ENCODE measurements at regions not wholly inside any gene's neighbourhood (a gene's known extent, or its start where the extent isn't known, plus 50 kb on each side); places are given as distances from the start of the nearest gene placed in this dataset.

DNA sequence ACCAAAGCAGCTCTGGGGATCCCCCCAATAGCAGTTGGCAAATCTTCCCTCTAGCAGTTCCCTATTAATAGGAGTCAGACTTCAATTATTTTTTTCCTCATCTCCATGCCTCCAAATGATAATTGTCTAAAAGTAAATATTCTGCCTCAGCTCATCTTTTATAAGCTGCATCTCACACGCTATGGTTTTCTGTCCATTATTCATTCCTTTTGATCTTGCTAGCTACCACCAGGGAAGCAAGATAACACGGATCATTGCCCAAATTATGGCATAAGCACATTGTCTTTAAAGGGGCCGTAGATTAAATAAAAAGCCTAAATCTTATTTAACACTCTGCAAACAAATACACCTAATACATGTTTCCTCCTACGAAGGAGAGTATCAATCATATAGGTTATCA, 670.8 kb upstream of the FLRT2 start:
- BruUV-seq (replicated peaks): no TSS peak
- ChIA-PET CTCF (no interaction called here), POLR2A (no interaction called here)
- H3K9ac ChIP-seq (replicated peaks; ENCODE audit: extremely low read depth, insufficient read depth, low read length): no peak overlapping the region
- DNase-seq (ENCODE audit: low read depth, low spot score): no peak
- no peak overlapping the region for H3K4me2 ChIP-seq (ENCODE audit: insufficient read depth, low read length)
- no peak for FAIRE-seq
- no peak overlapping the region for H2AFZ ChIP-seq (ENCODE audit: low read depth, low read length)
- no peaks in the 10 kb centered on the region for H3K9me1 ChIP-seq (replicated peaks; ENCODE audit: control insufficient read depth, extremely low read depth, insufficient read depth, low read length)
- H3K4me3 ChIP-seq (replicated peaks in 1 of 3; ENCODE audit: insufficient read depth in 1 of 3, low read depth in 1 of 3, low read length in 3 of 3): no peak overlapping the region
- dilution Hi-C loops (cut with MboI; ENCODE audit: extremely low pct_ligation_motif_present, low sequenced_read_pairs) (no loop called here), intact Hi-C loops (cut with micrococcal nuclease) (no loop called here)
- H3K27ac ChIP-seq (ENCODE audit: insufficient read depth, low read depth, low read length): no peak overlapping the region
- no peaks in the 10 kb centered on the region for H3K9me3 ChIP-seq (replicated peaks; ENCODE audit: control insufficient read depth, insufficient read depth, low read length)
- no peaks in the 10 kb centered on the region for H3K79me2 ChIP-seq (ENCODE audit: control insufficient read depth, insufficient read depth, low read length)
- H3K36me3 ChIP-seq (ENCODE audit: control insufficient read depth in 2 of 2, extremely low read depth in 1 of 2, insufficient read depth in 2 of 2, low read length in 2 of 2): no peaks in the 10 kb centered on the region
- TF ChIP-seq, protein P1, sequence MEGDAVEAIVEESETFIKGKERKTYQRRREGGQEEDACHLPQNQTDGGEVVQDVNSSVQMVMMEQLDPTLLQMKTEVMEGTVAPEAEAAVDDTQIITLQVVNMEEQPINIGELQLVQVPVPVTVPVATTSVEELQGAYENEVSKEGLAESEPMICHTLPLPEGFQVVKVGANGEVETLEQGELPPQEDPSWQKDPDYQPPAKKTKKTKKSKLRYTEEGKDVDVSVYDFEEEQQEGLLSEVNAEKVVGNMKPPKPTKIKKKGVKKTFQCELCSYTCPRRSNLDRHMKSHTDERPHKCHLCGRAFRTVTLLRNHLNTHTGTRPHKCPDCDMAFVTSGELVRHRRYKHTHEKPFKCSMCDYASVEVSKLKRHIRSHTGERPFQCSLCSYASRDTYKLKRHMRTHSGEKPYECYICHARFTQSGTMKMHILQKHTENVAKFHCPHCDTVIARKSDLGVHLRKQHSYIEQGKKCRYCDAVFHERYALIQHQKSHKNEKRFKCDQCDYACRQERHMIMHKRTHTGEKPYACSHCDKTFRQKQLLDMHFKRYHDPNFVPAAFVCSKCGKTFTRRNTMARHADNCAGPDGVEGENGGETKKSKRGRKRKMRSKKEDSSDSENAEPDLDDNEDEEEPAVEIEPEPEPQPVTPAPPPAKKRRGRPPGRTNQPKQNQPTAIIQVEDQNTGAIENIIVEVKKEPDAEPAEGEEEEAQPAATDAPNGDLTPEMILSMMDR (IDR thresholded peaks at IDR 0.05; ENCODE audit: extremely low read depth in 1 of 2, insufficient read depth in 1 of 2, low read depth in 1 of 2, low read length in 2 of 2): no peak
- TF ChIP-seq JUN (IDR thresholded peaks at IDR 0.05; ENCODE audit: borderline replicate concordance, insufficient read depth, insufficient read length, low read depth): no peak
- TF ChIP-seq, protein P2, sequence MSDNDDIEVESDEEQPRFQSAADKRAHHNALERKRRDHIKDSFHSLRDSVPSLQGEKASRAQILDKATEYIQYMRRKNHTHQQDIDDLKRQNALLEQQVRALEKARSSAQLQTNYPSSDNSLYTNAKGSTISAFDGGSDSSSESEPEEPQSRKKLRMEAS (IDR thresholded peaks at IDR 0.05; ENCODE audit: insufficient read depth, insufficient read length): no peak
- no peak for TF ChIP-seq POLR2AphosphoS5 (IDR thresholded peaks at IDR 0.05; ENCODE audit: insufficient read depth, low read depth, low read length)
- TF ChIP-seq POLR2A (IDR thresholded peaks at IDR 0.05; ENCODE audit: low read depth, low read length): no peak
- no peak for TF ChIP-seq FOS (IDR thresholded peaks at IDR 0.05; ENCODE audit: borderline replicate concordance, insufficient read depth, low read length)
- no peak for TF ChIP-seq MYC (IDR thresholded peaks at IDR 0.05; ENCODE audit: low read depth, low read length)
- no peak for TF ChIP-seq GATA2 (IDR thresholded peaks at IDR 0.05; ENCODE audit: insufficient read depth, insufficient read length, low read depth, low read length)
- no peaks in the 10 kb centered on the region for H4K20me1 ChIP-seq (replicated peaks; ENCODE audit: control insufficient read depth, extremely low read depth, insufficient read depth, low read length)
- H3K4me1 ChIP-seq (ENCODE audit: control insufficient read depth, extremely low read depth, insufficient read depth, low read length): no peaks in the 10 kb centered on the region
- H3K27me3 ChIP-seq (ENCODE audit: control insufficient read depth in 2 of 2, insufficient read depth in 2 of 2, low read length in 2 of 2): no peaks in the 10 kb centered on the region
